Hepatocyte (in vitro differentiated cells): ENCODE measurements at regions not wholly inside any gene's neighbourhood (a gene's known extent, or its start where the extent isn't known, plus 50 kb on each side); places are given as distances from the start of the nearest gene placed in this dataset.
"Not testable (repeated sequence)": the region's sequence is repeated elsewhere in the genome, so short reads cannot be mapped to it uniquely, and the experiment has no call there.

Experiments
- DNase-seq: peaks from one replicate; pipeline ENCODE4 v3.0.0-alpha.2; 2016; ENCODE audit warnings: low spot score
- H2AFZ ChIP-seq: fragments of 200-600 bp; sonication (generic); 2 replicates; pipeline ENCODE4 v1.6.0; 2016; ENCODE audit warnings: antibody characterized with exemption, mild to moderate bottlenecking
- H3K27ac ChIP-seq: fragments of 200-600 bp; sonication (generic); 2 replicates; pipeline ENCODE4 v1.5.1; 2016; ENCODE audit warnings: mild to moderate bottlenecking
- H3K27me3 ChIP-seq: fragments of 200-600 bp; sonication (generic); 2 replicates; pipeline ENCODE4 v1.6.1; 2016
- H3K36me3 ChIP-seq: fragments of 200-600 bp; sonication (generic); replicated peaks from 2 replicates; pipeline ENCODE4 v1.5.1; 2016; ENCODE audit warnings: low read depth; ENCODE audit not compliant: insufficient read depth
- H3K4me1 ChIP-seq: fragments of 200-600 bp; sonication (generic); 2 replicates; pipeline ENCODE4 v1.5.1; 2016; ENCODE audit warnings: mild to moderate bottlenecking, moderate library complexity; ENCODE audit not compliant: insufficient read depth
- H3K4me2 ChIP-seq: fragments of 200-600 bp; sonication (generic); 2 replicates; pipeline ENCODE4 v1.6.0; 2016
- H3K4me3 ChIP-seq: fragments of 200-600 bp; sonication (generic); 2 replicates; pipeline ENCODE4 v1.5.1; 2016; ENCODE audit warnings: mild to moderate bottlenecking
- H3K79me2 ChIP-seq: fragments of 200-600 bp; sonication (generic); 2 replicates; pipeline ENCODE4 v1.6.0; 2017; ENCODE audit warnings: mild to moderate bottlenecking
- H3K9me2 ChIP-seq: fragments of 200-600 bp; sonication (generic); replicated peaks from 2 replicates; pipeline ENCODE4 v1.6.0; 2017; ENCODE audit warnings: mild to moderate bottlenecking; ENCODE audit not compliant: insufficient read depth
- H3K9me3 ChIP-seq: fragments of 200-600 bp; sonication (generic); 2 replicates; pipeline ENCODE4 v1.5.1; 2016; ENCODE audit warnings: low read depth, mild to moderate bottlenecking
- H4K20me1 ChIP-seq: fragments of 200-600 bp; sonication (generic); 2 replicates; pipeline ENCODE4 v1.6.0; 2016; ENCODE audit warnings: mild to moderate bottlenecking; ENCODE audit not compliant: insufficient read depth, poor library complexity, severe bottlenecking
- CTCF ChIP-seq: fragments of 200-600 bp; sonication (generic); IDR thresholded peaks from 2 replicates; pipeline ENCODE4 v1.5.1; 2016; ENCODE audit warnings: antibody characterized with exemption, mild to moderate bottlenecking; ENCODE audit not compliant: poor library complexity
- EZH2 ChIP-seq: fragments of 200-600 bp; sonication (generic); IDR thresholded peaks from 2 replicates; pipeline ENCODE4 v1.6.1; 2016; ENCODE audit warnings: antibody characterized with exemption, mild to moderate bottlenecking, borderline replicate concordance
- EZH2phosphoT487 ChIP-seq: fragments of 200-600 bp; sonication (generic); IDR thresholded peaks from one replicate; pipeline ENCODE4 v1.6.1; 2018; ENCODE audit warnings: antibody characterized with exemption, mild to moderate bottlenecking, low read depth, moderate library complexity; ENCODE audit not compliant: unreplicated experiment, severe bottlenecking
- WGBS: methylation state at CpG from one replicate; pipeline ENCODE4 v1.1.6; 2016; ENCODE audit warnings: low lambda C conversion rate; ENCODE audit errors: missing lambda C conversion rate; 5-methylcytosine and 5-hydroxymethylcytosine counted together

GRCh38 chr2:183903026-183903425 is 695.3 kb upstream of the ZNF804A start:
- 94% methylated on average over 2 of the region's 2 CpGs for WGBS
- Histone ChIP-seq H2AFZ (no peak overlapping the region), H3K4me3 (no peak overlapping the region), H3K9me3 (no peaks in the 10 kb centered on the region), H3K4me2 (no peak overlapping the region), H3K27me3 (no peaks in the 10 kb centered on the region), H3K36me3 (no peaks in the 10 kb centered on the region), H3K27ac (no peak overlapping the region), H3K9me2 (no peaks in the 10 kb centered on the region), H3K4me1 (no peaks in the 10 kb centered on the region), H3K79me2 (no peaks in the 10 kb centered on the region), H4K20me1 (no peaks in the 10 kb centered on the region)
- TF ChIP-seq EZH2phosphoT487 (no peak), EZH2 (no peak), CTCF (no peak)
- no peak for DNase-seq

GRCh38 chr2:183916041-183916440 is 682.3 kb upstream of the ZNF804A start:
- not testable (repeated sequence) for H3K27ac ChIP-seq, H3K79me2 ChIP-seq, H3K36me3 ChIP-seq, H4K20me1 ChIP-seq, DNase-seq, H3K4me1 ChIP-seq, H3K27me3 ChIP-seq, H3K4me2 ChIP-seq, H3K9me3 ChIP-seq, H3K9me2 ChIP-seq, H2AFZ ChIP-seq, H3K4me3 ChIP-seq
- 66% methylated on average over 3 of the region's 3 CpGs for WGBS

GRCh38 chr2:183919167-183919566 is 679.2 kb upstream of the ZNF804A start:
- no peak overlapping the region for H2AFZ ChIP-seq
- no peak overlapping the region for H3K4me3 ChIP-seq
- H3K79me2 ChIP-seq = no peaks in the 10 kb centered on the region
- no peaks in the 10 kb centered on the region for H3K27me3 ChIP-seq
- H3K36me3 ChIP-seq = no peaks in the 10 kb centered on the region
- no peak overlapping the region for H3K4me2 ChIP-seq
- no peaks in the 10 kb centered on the region for H4K20me1 ChIP-seq
- 50% methylated on average over 1 of the region's 1 CpG for WGBS
- no peaks in the 10 kb centered on the region for H3K4me1 ChIP-seq
- TF ChIP-seq EZH2phosphoT487 (no peak), EZH2 (no peak), CTCF (no peak)
- DNase-seq = no peak
- no peaks in the 10 kb centered on the region for H3K9me3 ChIP-seq
- H3K27ac ChIP-seq = no peak overlapping the region
- no peaks in the 10 kb centered on the region for H3K9me2 ChIP-seq

GRCh38 chr2:183919926-183920325 is 678.4 kb upstream of the ZNF804A start:
- TF ChIP-seq CTCF (no peak), EZH2 (no peak), EZH2phosphoT487 (no peak)
- H3K27ac ChIP-seq = no peak overlapping the region
- H3K27me3 ChIP-seq = no peaks in the 10 kb centered on the region
- H3K36me3 ChIP-seq = no peaks in the 10 kb centered on the region
- H3K9me2 ChIP-seq = no peaks in the 10 kb centered on the region
- H3K79me2 ChIP-seq = no peaks in the 10 kb centered on the region
- H2AFZ ChIP-seq = no peak overlapping the region
- H3K4me1 ChIP-seq = no peaks in the 10 kb centered on the region
- H3K4me3 ChIP-seq = no peak overlapping the region
- WGBS = 81% methylated on average over 2 of the region's 2 CpGs
- no peaks in the 10 kb centered on the region for H3K9me3 ChIP-seq
- H3K4me2 ChIP-seq = no peak overlapping the region
- no peak for DNase-seq
- no peaks in the 10 kb centered on the region for H4K20me1 ChIP-seq
